Hematopoietic multipotent progenitor cell (in vitro differentiated cells): ENCODE measurements at regions not wholly inside any gene's neighbourhood (a gene's known extent, or its start where the extent isn't known, plus 50 kb on each side); places are given as distances from the start of the nearest gene placed in this dataset.

Source experiments
- DNase-seq, 3 donors: peaks; one replicate each; pipeline ENCODE4 v3.0.0-alpha.2; 2011 to 2015; ENCODE audit warnings: low read depth in 2 of 3, low spot score in 2 of 3

GRCh38 chr7:25031007-25031406, 51.0 kb upstream of the OSBPL3 start:
- no peak for DNase-seq
